Suprapubic skin (tissue), 4 donors: ENCODE measurements at regions not wholly inside any gene's neighbourhood (a gene's known extent, or its start where the extent isn't known, plus 50 kb on each side); places are given as distances from the start of the nearest gene placed in this dataset.

Experiments used
- DNase-seq, 2 donors: peaks; one replicate each; pipeline ENCODE4 v3.0.0-alpha.2; 2019; ENCODE audit warnings: low spot score in 2 of 2
- H3K27ac ChIP-seq: fragments of 200-600 bp; sonication (generic); one replicate; pipeline ENCODE4 v1.5.1; 2019
- H3K27me3 ChIP-seq: fragments of 200-600 bp; sonication (generic); one replicate; pipeline ENCODE4 v1.5.1; 2019
- H3K36me3 ChIP-seq: fragments of 200-600 bp; sonication (generic); one replicate; pipeline ENCODE4 v1.5.1; 2019
- H3K4me1 ChIP-seq: fragments of 200-600 bp; sonication (generic); one replicate; pipeline ENCODE4 v1.5.1; 2019
- H3K4me3 ChIP-seq: fragments of 200-600 bp; sonication (generic); one replicate; pipeline ENCODE4 v1.5.1; 2019; ENCODE audit warnings: mild to moderate bottlenecking
- H3K9me3 ChIP-seq: fragments of 200-600 bp; sonication (generic); one replicate; pipeline ENCODE4 v1.5.1; 2019
- EP300 ChIP-seq: sonication (generic); formaldehyde crosslinking; IDR thresholded peaks from one replicate; pipeline ENCODE4 v1.6.1; 2017; ENCODE audit warnings: antibody characterized with exemption
- POLR2A ChIP-seq, 2 donors: fragments of 450-650 bp; IDR thresholded peaks; one replicate each; pipeline ENCODE4 v1.6.1; 2017; ENCODE audit warnings: antibody characterized with exemption in 2 of 2, mild to moderate bottlenecking in 2 of 2, moderate library complexity in 2 of 2
- POLR2AphosphoS5 ChIP-seq, 3 donors: sonication (generic); formaldehyde crosslinking; IDR thresholded peaks; one replicate each; pipeline ENCODE4 v1.6.1; 2017; ENCODE audit warnings: antibody characterized with exemption in 3 of 3
- WGBS: methylation state at CpG from one replicate; pipeline ENCODE4 v1.1.5; 2018; 5-methylcytosine and 5-hydroxymethylcytosine counted together
- TF ChIP-seq, protein P1 (sequence below), 2 donors: fragments of 200-600 bp in 1 of 2; fragments of 450-650 bp in 1 of 2; sonication (generic) in 1 of 2; IDR thresholded peaks; one replicate each; pipeline ENCODE4 v1.5.1; 2016 to 2019; ENCODE audit warnings: antibody characterized with exemption in 2 of 2, mild to moderate bottlenecking in 1 of 2, moderate library complexity in 1 of 2

DNA sequence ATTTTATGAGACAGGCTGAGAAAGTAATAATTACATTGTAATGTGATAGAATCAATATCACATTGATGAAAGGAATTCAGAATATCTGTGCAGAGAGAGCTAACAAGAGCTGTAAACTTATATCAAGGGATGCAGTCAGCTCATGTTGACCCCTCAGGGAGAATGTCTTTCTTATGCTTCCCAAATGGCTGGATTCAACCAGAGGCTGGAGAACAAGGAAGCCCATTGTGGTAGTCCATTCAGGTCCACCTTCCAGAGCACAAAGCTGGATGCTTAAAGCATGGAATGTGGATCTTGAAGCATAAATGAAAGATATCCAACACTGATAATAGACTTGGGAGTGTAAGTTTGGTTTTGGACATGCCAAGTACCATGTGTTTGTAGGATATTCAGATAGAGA is 220.0 kb downstream of the FIGN start:
- H3K27me3 ChIP-seq: no peaks in the 10 kb centered on the region
- H3K4me3 ChIP-seq: no peak overlapping the region
- no peak for DNase-seq
- TF ChIP-seq EP300 (no peak), POLR2A (IDR thresholded peaks at IDR 0.05) (no peak), POLR2AphosphoS5 (IDR thresholded peaks at IDR 0.05) (no peak)
- TF ChIP-seq, protein P1, sequence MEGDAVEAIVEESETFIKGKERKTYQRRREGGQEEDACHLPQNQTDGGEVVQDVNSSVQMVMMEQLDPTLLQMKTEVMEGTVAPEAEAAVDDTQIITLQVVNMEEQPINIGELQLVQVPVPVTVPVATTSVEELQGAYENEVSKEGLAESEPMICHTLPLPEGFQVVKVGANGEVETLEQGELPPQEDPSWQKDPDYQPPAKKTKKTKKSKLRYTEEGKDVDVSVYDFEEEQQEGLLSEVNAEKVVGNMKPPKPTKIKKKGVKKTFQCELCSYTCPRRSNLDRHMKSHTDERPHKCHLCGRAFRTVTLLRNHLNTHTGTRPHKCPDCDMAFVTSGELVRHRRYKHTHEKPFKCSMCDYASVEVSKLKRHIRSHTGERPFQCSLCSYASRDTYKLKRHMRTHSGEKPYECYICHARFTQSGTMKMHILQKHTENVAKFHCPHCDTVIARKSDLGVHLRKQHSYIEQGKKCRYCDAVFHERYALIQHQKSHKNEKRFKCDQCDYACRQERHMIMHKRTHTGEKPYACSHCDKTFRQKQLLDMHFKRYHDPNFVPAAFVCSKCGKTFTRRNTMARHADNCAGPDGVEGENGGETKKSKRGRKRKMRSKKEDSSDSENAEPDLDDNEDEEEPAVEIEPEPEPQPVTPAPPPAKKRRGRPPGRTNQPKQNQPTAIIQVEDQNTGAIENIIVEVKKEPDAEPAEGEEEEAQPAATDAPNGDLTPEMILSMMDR (IDR thresholded peaks at IDR 0.05): no peak
- H3K36me3 ChIP-seq: no peaks in the 10 kb centered on the region
- no peak overlapping the region for H3K27ac ChIP-seq
- H3K9me3 ChIP-seq: peaks cover 4% of the 10 kb centered on the region
- no peaks in the 10 kb centered on the region for H3K4me1 ChIP-seq

DNA sequence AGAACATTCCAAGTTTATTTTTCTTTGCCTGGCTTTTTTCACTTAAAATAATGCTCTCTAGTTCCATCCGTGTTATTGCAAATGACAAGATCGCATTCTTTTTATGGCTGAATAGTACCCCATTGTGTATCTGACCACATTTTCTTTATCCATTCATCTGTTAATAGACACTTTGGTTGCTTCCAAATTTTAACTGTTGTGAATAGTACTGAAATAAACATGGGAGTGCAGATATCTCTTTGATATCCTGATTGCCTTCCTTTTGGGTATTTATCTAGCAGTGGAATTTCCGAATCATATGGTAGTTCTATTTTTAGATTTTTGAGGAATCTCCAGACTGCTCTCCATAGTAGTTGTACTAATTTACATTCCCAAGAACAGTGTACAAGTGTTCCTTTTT is 230.5 kb downstream of the FIGN start:
- no peaks in the 10 kb centered on the region for H3K9me3 ChIP-seq
- H3K36me3 ChIP-seq: no peaks in the 10 kb centered on the region
- no peak for TF ChIP-seq POLR2A (IDR thresholded peaks at IDR 0.05)
- TF ChIP-seq EP300: no peak
- H3K4me1 ChIP-seq: no peaks in the 10 kb centered on the region
- no peak for DNase-seq
- H3K27ac ChIP-seq: no peak overlapping the region
- 61% methylated on average over 3 of the region's 3 CpGs for WGBS
- H3K27me3 ChIP-seq: no peaks in the 10 kb centered on the region
- no peak overlapping the region for H3K4me3 ChIP-seq

DNA sequence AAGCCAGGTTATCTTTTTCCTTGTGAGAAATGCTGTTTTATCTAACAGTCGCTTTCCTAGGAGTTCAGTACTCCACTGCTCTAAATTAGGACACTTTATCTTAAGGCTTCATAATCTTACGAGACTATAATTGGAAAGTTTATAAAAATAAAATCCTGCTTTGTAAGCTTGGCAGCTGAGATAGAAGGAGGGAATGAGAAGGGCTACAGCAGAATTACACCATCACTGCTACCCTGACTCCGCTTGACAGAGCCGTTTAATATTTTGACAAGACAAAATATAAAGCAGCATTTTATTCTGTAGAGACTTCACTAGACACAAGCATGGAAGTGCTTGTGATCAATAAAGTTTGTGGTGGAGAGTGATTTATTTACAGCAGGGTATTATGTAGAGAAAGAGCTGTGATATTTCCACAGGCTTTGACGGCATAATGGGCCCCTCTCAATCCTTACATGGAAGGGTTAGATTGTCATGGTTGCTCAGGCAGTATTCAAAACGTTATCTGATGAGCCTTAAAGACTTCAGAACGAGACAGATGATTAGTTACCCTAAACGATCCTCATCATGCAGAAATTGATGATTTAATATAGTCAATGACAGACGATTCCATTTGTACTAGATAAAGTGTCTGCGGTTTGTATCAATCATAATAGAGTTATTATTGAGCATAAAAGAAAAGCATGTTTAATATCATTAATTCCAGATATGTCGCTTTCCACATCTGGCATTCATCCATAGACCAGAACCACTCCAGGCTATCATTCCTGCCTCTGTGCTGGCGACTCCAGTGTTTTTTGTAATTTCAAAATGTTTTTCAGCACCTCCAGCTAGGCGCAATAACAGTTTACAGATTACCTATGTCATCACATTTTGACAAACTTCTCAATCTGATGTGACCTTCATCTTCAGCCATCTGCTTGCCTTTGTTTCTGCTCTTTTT is 242.2 kb downstream of the FIGN start:
- DNase-seq: no peak
- TF ChIP-seq EP300: no peak
- TF ChIP-seq POLR2A (IDR thresholded peaks at IDR 0.05): no peak
- TF ChIP-seq POLR2AphosphoS5 (IDR thresholded peaks at IDR 0.05): no peak
- TF ChIP-seq, protein P1 (IDR thresholded peaks at IDR 0.05): no peak
- H3K4me1 ChIP-seq: no peaks in the 10 kb centered on the region
- 26% methylated on average over 13 of the region's 13 CpGs for WGBS
- H3K4me3 ChIP-seq: no peak overlapping the region
- H3K36me3 ChIP-seq: no peaks in the 10 kb centered on the region
- H3K9me3 ChIP-seq: peaks cover 9% of the 10 kb centered on the region
- H3K27ac ChIP-seq: no peak overlapping the region
- H3K27me3 ChIP-seq: no peaks in the 10 kb centered on the region

DNA sequence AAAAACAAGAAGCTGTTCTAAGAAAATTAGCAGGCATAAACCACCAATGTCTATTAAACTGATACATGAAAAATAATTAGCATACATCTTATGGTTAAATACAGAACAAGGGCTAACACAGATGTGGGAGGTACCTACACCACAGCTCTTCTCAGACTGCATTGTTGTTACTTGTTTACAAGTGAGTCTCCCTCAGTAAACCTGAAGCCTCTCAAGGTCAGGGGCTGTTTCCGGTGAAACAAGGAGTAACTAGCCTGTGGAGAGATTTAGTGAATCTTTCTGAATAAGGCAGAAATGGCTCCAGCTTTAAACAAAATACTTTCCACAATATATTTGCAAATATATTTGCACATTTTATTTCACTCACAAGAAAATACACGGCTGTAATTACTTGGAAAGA is 244.0 kb downstream of the FIGN start:
- WGBS: 89% methylated on average over 2 of the region's 2 CpGs
- Histone ChIP-seq H3K27ac (no peak overlapping the region), H3K4me3 (no peak overlapping the region), H3K4me1 (no peaks in the 10 kb centered on the region), H3K36me3 (no peaks in the 10 kb centered on the region), H3K9me3 (peaks cover 3% of the 10 kb centered on the region), H3K27me3 (no peaks in the 10 kb centered on the region)
- no peak for TF ChIP-seq POLR2AphosphoS5 (IDR thresholded peaks at IDR 0.05)
- no peak for TF ChIP-seq EP300
- no peak for TF ChIP-seq POLR2A (IDR thresholded peaks at IDR 0.05)
- no peak for DNase-seq

DNA sequence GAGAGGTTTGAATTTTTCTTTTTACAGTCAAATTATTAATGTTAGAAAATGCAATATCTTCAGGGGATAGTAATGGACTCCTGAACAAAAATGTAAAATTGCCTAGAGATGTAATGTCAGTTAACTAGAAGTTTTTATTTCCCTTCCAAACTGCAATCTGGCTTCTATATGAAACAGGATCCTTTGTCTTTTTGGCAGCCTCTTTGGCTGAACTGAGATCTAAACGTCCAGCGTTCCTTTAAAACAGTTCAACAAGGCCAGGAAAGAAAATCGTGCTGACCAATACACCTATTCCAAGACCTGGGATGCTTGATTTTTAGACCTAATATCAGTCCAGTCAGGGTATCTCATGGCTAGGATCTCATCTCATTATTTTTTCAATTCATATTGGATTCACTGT is 245.5 kb downstream of the FIGN start:
- Histone ChIP-seq H3K27me3 (no peaks in the 10 kb centered on the region), H3K9me3 (no peaks in the 10 kb centered on the region), H3K27ac (no peak overlapping the region), H3K4me1 (no peaks in the 10 kb centered on the region), H3K4me3 (no peak overlapping the region), H3K36me3 (no peaks in the 10 kb centered on the region)
- no peak for DNase-seq
- TF ChIP-seq POLR2AphosphoS5 (IDR thresholded peaks at IDR 0.05) (no peak), EP300 (no peak), POLR2A (IDR thresholded peaks at IDR 0.05) (no peak)
- TF ChIP-seq, protein P1 (IDR thresholded peaks at IDR 0.05): no peak
- WGBS: 71% methylated on average over 3 of the region's 3 CpGs

DNA sequence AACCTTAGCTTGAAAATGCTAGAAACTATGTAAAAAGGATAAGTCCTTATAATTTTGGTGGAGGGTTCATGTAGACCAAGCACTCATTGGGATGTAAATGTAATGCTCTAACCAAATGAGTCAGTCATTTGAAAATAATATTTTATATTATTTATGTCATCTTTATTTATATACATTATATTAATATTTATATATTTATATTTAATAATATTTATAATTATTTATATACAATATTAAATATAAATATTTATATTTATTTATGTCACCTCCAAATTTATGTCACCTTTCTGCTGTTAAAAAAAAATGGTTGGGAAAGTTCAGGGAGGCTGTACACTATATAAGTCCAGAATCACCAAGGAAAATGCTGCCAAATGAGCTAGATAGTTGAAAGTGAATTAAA is 254.3 kb downstream of the FIGN start:
- no peaks in the 10 kb centered on the region for H3K36me3 ChIP-seq
- no peaks in the 10 kb centered on the region for H3K4me1 ChIP-seq
- no peaks in the 10 kb centered on the region for H3K9me3 ChIP-seq
- TF ChIP-seq POLR2A (IDR thresholded peaks at IDR 0.05) (no peak), EP300 (no peak), POLR2AphosphoS5 (IDR thresholded peaks at IDR 0.05) (no peak)
- TF ChIP-seq, protein P1 (IDR thresholded peaks at IDR 0.05): no peak
- H3K4me3 ChIP-seq: no peak overlapping the region
- H3K27me3 ChIP-seq: no peaks in the 10 kb centered on the region
- no peak overlapping the region for H3K27ac ChIP-seq
- no peak for DNase-seq
